ENCODE measurements at regions not wholly inside any gene's neighbourhood (a gene's known extent, or its start where the extent isn't known, plus 50 kb on each side); places are given as distances from the start of the nearest gene placed in this dataset.

- no peaks in the 10 kb centered on the region for H3K27me3 ChIP-seq (ENCODE audit: insufficient read depth, low read depth, low read length)
- no peaks in the 10 kb centered on the region for H3K9me3 ChIP-seq (ENCODE audit: low read length)
- no peak for TF ChIP-seq CTCF (IDR thresholded peaks at IDR 0.05; ENCODE audit: poor library complexity, severe bottlenecking)
- TF ChIP-seq POLR2AphosphoS5 (IDR thresholded peaks at IDR 0.05), result no peak
- TF ChIP-seq SMC3 (conservative IDR thresholded peaks at IDR 0.05; ENCODE audit: poor library complexity), result no peak
- no peak for TF ChIP-seq TAF1 (IDR thresholded peaks at IDR 0.05; ENCODE audit: low read depth)
- TF ChIP-seq REST (IDR thresholded peaks at IDR 0.05; ENCODE audit: borderline replicate concordance), result no peak
- TF ChIP-seq MXI1 (conservative IDR thresholded peaks at IDR 0.05; ENCODE audit: poor library complexity, severe bottlenecking), result no peak
- TF ChIP-seq EP300 (conservative IDR thresholded peaks at IDR 0.05; ENCODE audit: poor library complexity, severe bottlenecking), result no peak
- H3F3A ChIP-seq (ENCODE audit: insufficient read depth, low read length, poor library complexity, severe bottlenecking), result no peaks in the 10 kb centered on the region
- no peaks in the 10 kb centered on the region for H4K20me1 ChIP-seq (ENCODE audit: insufficient read depth)
- no peak overlapping the region for H3K27ac ChIP-seq (ENCODE audit: low read length)
- H3K4me2 ChIP-seq (ENCODE audit: low read length), result no peak overlapping the region
- no peak overlapping the region for H3K4me3 ChIP-seq (ENCODE audit: low read length)
- no peaks in the 10 kb centered on the region for H3K36me3 ChIP-seq (ENCODE audit: insufficient read depth, low read length)
- peaks cover 6% of the 10 kb centered on the region for H3K79me2 ChIP-seq (replicated peaks; ENCODE audit: insufficient read depth, low read length)
- H2AFZ ChIP-seq (ENCODE audit: low read depth, low read length), result no peak overlapping the region
- no peaks in the 10 kb centered on the region for H3K9me2 ChIP-seq (ENCODE audit: insufficient read depth, low read length)
- H3K9ac ChIP-seq (ENCODE audit: low read length), result no peak overlapping the region
Observed at GRCh38 chr12:67043771-67044170, 225.4 kb upstream of the CAND1 start.

GRCh38 chr12:67045650-67046049, 223.5 kb upstream of the CAND1 start:
- Histone ChIP-seq H3K79me2 (replicated peaks; ENCODE audit: insufficient read depth, low read length) (peaks cover 6% of the 10 kb centered on the region), H3K36me3 (ENCODE audit: insufficient read depth, low read length) (no peaks in the 10 kb centered on the region), H3K4me3 (ENCODE audit: low read length) (no peak overlapping the region), H2AFZ (ENCODE audit: low read depth, low read length) (no peak overlapping the region), H3K9ac (ENCODE audit: low read length) (no peak overlapping the region), H3K4me2 (ENCODE audit: low read length) (no peak overlapping the region), H3K9me2 (ENCODE audit: insufficient read depth, low read length) (no peaks in the 10 kb centered on the region), H3K9me3 (ENCODE audit: low read length) (no peaks in the 10 kb centered on the region), H3F3A (ENCODE audit: insufficient read depth, low read length, poor library complexity, severe bottlenecking) (no peaks in the 10 kb centered on the region), H3K27ac (ENCODE audit: low read length) (no peak overlapping the region), H4K20me1 (ENCODE audit: insufficient read depth) (no peaks in the 10 kb centered on the region), H3K27me3 (ENCODE audit: insufficient read depth, low read depth, low read length) (no peaks in the 10 kb centered on the region)
- TF ChIP-seq CTCF (IDR thresholded peaks at IDR 0.05; ENCODE audit: poor library complexity, severe bottlenecking), result no peak
